Stimulated activated CD4-positive, alpha-beta T cell treated with anti-CD3 and anti-CD28 coated beads, Interleukin-4, amount 100 ng/mL, for 1 hour (primary cell): ENCODE measurements at regions not wholly inside any gene's neighbourhood (a gene's known extent, or its start where the extent isn't known, plus 50 kb on each side); places are given as distances from the start of the nearest gene placed in this dataset.
"Not testable (repeated sequence)": the region's sequence is repeated elsewhere in the genome, so short reads cannot be mapped to it uniquely, and the experiment has no call there.

Experiments used
- DNase-seq: peaks from one replicate; pipeline ENCODE4 v3.0.0-alpha.2; 2020

DNA sequence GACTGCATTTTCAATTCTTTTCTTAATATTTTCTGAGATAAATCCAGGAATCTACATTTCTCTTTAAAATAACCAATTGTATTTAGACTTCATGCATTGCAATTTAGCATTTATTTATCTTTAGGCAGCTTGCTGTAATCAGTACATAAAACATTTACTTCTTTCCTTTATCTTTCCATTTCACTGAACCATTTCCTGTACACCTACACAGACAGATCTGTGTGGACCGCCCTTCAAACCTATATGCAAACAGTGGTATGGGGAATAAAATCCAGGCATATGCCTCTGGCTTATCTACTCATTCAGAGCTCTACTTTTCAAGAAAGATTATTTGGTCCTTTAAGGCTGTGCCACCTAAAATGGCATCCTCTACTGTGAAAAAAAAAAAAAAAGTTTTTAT lies 640.0 kb downstream of the MAT2B start:
- no peak for DNase-seq

DNA sequence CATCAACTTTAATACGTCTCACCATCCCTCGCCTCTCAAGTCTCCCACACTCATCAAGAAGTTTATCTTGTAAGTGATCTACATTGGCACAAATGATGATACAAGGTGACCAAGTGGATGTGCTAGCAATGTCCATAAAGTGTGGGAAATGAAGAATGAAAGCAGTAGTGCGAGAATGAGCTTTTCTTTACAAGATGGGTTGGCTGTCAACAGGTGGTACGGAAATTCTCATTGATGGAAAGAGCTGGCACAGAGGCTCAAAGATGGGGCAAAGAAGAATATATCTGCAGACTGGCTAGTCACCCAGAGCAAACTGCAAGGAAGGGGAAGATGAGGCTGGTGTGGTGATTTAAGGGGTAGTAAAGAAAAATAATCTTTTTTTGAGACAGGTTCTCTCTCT lies 640.8 kb downstream of the MAT2B start:
- no peak for DNase-seq

GRCh38 chr5:164148292-164148691 lies 642.9 kb downstream of the MAT2B start:
- no peak for DNase-seq

GRCh38 chr5:164152539-164152938 lies 647.1 kb downstream of the MAT2B start:
- not testable (repeated sequence) for DNase-seq

- DNase-seq: no peak
Measured at GRCh38 chr5:164153469-164154172, 648.2 kb downstream of the MAT2B start.

DNA sequence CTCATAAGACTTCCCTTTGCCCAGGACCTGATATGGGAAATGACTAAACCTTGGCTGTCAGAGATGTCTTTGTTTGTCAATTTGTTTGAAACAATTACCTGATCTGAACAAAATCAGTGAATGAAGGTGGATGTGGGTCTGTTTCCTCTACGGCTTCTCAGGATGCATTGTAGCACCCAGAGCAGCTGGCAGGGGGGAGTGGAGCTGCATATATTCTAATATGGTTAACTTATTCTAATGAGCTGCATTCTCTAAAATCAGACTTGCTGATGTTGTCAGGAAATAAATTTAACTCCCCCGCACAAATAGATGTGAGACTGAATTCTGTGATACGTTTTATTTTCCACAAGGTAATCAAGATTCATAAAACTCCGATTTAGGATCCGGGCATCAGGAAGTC lies 665.4 kb downstream of the MAT2B start:
- no peak for DNase-seq

GRCh38 chr5:164175083-164175482 lies 669.7 kb downstream of the MAT2B start:
- no peak for DNase-seq

GRCh38 chr5:164179406-164179805 lies 674.0 kb downstream of the MAT2B start:
- DNase-seq: no peak

GRCh38 chr5:164181604-164182003 lies 676.2 kb downstream of the MAT2B start:
- no peak for DNase-seq

DNA sequence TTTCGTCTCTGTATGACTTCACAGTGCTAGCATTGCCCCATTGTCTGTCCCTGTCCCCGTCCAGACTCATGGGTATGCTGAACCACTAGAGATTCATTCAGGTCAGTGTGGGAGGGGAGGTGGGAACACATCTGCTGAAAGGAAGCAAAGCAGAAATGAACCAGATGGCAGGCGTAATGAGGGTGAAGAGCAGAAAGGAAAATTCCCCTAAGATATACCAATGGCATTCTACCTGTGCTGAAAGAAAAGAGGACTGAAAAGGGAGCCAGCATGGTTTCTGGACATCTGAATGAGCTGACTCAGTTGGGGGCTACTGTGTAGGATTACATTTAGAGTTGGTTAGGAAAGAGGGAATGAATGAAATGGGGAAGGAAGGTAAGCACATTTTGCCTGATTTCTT lies 678.7 kb downstream of the MAT2B start:
- no peak for DNase-seq

- no peak for DNase-seq
Measured at GRCh38 chr5:164185000-164185399, 679.6 kb downstream of the MAT2B start.

DNA sequence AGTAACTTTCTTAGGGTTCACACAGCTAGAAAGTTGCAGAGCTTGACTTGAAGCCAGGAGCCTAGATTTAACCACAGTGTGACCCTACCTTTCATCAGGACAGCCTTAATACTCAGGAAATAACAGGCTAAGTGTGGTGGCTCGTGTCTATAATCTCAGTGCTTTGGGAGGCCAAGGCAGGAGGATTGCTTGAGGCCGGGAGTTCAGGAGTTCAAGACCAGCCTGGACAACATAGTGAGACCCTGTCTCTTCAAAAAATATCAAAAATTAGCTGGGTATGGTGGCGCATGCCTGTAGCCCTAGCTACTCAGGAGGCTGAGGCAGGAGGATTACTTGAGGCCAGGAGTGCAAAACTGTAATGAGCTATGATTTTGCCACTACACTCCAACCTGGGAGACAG lies 681.1 kb downstream of the MAT2B start:
- no peak for DNase-seq

DNA sequence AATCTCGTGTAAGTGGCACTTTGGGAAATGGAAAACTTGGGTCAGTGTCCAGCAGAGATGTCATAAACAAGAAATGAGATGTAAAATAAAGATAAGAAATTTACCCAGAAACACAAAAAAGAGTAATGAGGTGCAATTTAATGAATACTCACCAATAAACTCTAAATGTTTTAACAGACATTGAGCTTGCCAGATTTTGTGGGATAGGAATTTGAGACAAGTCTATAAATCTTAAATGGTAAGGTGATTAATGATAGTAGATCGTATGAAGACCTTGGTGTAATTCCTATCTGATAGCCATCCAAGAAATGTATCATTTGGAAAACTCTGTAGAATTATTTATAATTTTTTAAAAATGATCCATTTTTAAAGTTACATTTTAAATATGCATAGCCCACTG lies 682.4 kb downstream of the MAT2B start:
- DNase-seq: no peak

DNA sequence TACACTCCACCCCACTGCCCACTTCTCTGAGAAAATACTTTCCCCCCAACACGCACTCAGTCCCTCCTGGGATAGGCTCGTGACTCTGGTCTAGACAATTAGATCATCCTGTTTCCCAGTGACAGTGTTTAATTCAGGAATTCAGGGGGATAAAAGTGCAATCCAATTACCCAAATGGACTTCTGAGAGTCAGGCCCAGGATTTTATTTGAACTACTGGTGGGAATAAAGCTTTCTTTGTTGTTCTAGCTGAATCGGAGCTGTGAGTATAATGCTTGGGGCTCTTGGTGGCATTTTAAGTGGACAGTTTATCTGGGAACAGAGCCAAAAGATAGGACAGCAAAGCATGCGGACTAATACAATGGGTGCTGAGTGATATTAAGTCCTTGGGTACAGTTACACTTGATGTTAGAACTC lies 683.3 kb downstream of the MAT2B start:
- no peak for DNase-seq

GRCh38 chr5:164191240-164191639 lies 685.8 kb downstream of the MAT2B start:
- DNase-seq: no peak

GRCh38 chr5:164202338-164202737 lies 696.9 kb downstream of the MAT2B start:
- no peak for DNase-seq

DNA sequence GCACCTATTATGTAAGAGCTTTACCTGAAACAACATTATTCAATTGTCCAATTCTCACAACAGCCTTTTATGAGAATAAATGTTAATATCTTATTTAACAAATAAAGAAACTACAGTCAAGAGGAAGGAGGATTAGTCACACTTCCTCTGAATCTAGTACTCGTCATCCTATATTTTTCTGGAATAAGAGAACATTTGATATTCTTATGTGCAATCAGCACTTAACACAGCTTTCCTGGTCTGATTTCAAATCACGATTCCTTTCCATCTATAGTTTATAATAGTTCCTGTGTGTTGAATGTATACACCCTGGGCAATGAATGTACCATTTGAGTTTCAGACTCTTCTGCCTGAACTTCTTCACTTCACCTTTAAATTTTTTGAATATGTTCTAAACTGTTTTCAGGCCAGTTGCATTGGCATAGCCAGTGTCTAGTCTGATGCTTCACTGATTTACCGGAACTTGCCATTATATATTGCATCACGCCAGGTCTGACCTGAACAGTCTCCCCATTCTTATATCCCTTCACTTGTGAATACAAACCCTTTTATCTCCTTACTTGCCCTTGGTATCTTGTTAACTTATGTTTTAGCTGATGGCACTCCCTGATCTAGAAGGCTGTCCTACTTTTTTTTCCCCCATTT lies 698.3 kb downstream of the MAT2B start:
- no peak for DNase-seq

GRCh38 chr5:164204338-164204946 lies 699.0 kb downstream of the MAT2B start:
- no peak for DNase-seq

DNA sequence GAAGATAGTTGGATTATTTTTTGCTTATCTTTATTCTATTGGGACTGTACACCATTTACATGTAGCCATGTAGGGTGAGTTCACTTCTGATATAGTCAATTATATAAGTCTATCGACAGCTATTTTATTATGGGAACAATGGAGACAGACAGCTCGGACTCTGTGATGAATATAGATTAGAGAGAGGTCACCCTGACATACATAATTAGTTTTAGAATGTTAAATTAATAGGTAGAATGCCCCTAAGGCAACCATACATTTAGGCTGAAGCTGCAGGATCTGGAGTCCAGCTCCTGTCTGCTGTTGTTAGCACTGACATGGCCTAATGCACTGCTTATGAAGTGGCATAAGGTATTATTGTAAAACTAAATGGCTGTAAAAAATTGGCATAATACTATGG lies 700.8 kb downstream of the MAT2B start:
- no peak for DNase-seq

- no peak for DNase-seq
Measured at GRCh38 chr5:164207646-164208045, 702.2 kb downstream of the MAT2B start.

DNA sequence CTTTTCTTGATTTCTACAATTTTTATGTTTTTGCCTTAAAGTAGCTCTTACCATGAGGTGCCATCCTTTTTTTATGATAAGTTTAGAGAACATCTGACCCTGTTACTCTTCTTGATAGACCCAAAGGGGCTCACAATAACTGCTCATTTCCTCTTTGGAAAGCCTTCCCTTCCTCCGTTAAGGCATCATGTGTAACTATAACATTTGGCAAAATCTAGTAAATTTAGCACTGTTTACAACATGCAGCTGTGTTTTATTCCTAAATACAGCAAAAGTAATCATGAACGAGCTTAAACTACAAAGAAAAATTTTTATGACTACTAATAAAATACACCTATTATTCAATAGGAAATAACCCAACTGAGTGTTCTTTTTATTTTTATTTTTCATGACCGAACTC lies 705.1 kb downstream of the MAT2B start:
- no peak for DNase-seq

DNA sequence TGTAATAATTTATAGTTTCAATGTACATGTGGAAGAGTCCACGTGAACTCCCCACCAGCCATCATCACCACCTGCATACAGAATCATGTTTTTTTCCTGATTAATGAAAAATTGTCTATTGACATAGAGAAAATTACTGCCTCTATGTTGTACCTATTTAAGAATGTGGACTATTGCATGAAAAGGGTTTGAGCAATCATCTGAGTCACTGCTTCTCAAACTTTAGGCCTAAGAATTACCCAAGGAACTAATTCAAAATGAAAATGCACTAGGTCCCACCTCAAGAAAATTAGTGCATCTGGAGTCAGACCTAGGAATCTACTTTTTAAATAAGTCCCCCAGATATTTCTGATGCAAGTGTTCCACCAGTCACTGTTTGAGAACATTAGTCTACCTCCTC lies 709.3 kb downstream of the MAT2B start:
- DNase-seq: no peak

GRCh38 chr5:164217464-164217863 lies 712.0 kb downstream of the MAT2B start:
- DNase-seq: no peak

- no peak for DNase-seq
Measured at GRCh38 chr5:164220522-164220921, 715.1 kb downstream of the MAT2B start.

GRCh38 chr5:164224236-164224635 lies 718.8 kb downstream of the MAT2B start:
- no peak for DNase-seq
